GM21825 (cell line): ENCODE measurements at regions not wholly inside any gene's neighbourhood (a gene's known extent, or its start where the extent isn't known, plus 50 kb on each side); places are given as distances from the start of the nearest gene placed in this dataset.

Source experiments
- ATAC-seq: cut with Tn5 transposase; IDR thresholded peaks from one replicate; pipeline ENCODE4 v1.9.1; 2021; ENCODE audit warnings: mild to moderate bottlenecking, moderate library complexity; ENCODE audit not compliant: unreplicated experiment

DNA sequence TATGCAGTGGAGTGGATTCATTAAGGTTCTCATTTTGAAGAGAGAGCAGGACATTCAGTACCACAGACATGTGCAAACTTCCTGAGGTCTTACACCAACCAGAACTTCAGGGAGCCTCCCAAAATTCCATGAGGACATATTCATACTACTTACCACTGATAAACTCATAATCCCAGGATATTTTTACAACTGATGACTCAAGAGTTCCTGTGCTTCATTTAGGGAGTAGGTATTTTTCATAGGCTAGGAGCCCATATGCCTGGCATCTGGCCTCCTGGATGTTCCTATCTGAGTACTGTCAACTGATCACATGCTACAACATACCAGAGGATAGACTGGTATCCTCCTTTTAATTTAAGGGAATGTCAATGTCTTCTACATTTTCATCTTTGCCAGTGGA lies 578.0 kb downstream of the EFNA5 start:
- ATAC-seq = no peak

DNA sequence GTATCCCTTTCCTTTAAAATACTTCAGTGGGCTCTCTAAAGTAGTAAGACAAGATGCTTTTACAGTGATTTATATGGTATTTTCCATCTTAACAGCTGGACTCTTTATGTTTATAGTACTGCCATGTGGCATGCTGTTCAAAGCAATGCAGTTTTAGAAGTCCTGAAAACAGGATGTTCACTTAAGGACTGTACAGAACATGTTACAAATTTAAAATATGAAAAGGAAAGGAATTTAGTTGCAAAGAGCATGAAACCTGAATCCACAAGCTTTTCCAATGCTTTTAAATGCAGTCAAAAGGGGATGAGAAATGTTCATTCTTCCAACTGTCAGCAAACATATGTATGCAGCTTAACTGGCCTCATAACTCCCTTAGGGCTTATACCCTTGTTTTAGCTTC lies 580.2 kb downstream of the EFNA5 start:
- no peak for ATAC-seq

DNA sequence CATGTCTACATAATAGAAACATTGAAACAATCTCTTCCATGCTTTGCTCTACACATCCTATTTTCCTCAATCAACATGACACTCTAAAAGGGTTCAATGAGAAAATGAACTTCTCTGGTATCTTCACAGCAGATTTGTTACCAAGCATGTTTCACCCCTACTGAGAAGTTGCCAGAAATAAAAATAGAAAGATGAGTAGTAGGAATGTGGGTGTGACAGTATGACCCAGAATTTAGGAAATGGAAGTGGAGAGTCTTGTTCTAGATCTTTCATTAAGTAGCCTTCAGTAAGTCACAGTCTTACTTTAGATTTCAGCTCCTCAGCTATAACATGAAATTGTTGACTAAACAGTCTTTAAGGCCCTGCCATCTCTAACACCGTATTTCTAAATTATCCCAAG lies 581.8 kb downstream of the EFNA5 start:
- no peak for ATAC-seq

DNA sequence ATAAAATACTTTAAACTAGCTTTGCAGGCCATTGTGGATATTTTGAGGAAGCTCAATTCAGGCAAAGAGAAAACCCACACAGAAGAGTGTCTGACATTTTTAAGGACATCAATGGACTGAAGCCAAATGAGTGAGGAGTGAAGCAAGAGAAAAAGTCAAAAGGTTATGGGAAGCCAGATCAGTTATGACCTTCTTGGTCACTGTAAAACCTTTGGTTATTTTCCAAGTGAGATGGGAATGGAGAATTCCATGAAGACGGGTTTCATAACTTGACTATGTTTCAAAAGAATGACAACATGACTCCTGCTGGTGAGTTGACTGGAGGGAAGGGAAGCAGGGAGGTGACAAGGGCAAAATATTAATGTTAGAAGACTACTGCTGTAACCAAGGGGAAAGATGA lies 585.2 kb downstream of the EFNA5 start:
- ATAC-seq = no peak

DNA sequence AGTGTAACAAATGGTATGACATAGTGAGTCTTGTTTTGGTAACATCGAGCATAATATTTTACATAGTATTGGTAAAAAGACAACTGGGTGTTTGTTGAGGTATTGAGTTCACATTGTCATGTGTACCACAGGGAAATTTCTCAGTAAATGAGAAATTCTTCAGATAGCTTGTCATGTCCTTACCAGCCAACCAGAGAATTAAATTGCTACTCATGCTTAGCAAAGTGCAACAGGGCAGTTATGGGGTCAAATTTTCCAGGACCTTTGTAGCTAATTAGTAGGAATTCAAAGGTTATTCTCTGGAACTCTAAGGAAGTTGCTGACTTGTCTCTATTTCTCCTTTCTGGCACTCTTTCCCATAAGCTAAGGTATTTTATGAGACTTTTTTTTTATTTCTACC lies 595.7 kb downstream of the EFNA5 start:
- ATAC-seq = no peak

DNA sequence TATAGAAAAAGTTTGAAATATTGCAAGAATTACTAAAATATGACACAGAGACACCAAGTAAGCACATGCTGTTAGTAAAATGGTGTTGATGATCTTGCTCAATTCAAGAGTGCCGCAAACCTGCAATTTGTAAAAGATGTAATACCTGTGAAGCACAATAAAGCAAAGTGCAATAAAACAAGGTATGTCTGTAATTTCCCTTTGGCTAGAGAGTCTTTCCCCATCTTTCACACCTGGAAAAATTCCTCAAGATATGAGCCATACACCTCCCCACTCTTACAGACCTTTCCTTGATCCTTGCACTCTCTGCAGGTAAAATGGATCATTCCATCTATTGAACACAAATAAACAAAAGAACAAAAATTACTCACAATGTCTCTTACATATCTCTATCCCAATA lies 597.8 kb downstream of the EFNA5 start:
- no peak for ATAC-seq

DNA sequence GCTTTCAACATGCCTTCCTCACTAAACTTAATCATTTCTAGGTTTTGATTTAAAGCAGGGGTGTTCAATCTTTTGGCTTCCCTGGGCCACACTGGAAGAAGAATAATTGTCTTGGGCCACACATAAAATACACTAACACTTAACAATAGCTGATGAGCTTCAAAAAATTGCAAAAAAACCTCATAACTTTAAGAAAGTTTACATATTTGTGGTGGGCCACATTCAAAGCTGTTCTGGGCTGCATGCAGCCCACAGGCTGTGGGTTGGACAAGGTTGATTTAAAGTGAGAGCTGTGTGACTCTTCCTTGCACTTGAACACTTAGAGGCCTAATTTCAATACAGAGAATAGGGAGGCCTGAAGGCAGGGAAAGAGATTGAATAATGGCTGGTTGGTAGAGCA lies 598.3 kb downstream of the EFNA5 start:
- ATAC-seq = no peak

DNA sequence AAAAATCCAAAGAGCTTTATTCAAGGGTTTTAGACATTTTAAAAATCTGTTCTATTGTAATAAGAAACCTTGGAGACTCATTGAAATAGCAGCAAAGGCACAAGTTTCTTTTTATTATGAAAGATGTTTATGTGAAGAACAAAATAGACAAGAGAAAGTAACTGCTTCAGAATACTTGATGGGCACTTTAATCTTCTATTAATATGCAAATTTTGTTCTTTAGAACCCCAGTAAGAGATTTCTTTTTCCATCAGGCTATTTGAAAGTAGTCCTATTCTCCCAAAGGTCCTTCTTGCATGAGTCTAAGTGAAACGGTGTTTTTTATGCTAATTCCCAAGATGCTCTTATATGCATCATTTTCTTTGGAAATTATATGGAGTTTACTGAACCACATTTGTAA lies 602.0 kb downstream of the EFNA5 start:
- ATAC-seq = no peak

DNA sequence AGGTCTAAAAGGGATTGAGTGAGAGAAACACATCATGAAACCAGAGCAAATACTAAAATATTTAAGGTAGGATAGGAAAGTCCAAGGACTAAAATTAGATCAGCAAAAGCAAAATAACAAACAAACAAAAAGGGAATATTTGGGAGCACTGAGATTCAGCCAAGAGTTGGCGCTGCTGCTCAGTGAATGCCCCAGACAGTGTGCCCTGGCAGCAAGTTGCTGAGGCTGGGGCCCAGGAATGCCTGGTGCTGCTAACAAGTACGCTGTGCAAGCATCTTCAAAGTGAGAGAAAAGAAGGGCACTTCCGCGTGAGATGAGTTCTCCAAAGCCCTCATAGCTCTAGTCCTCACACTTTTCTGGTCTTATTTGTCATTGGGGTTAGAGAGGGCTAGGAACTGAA lies 603.3 kb downstream of the EFNA5 start:
- ATAC-seq = no peak

DNA sequence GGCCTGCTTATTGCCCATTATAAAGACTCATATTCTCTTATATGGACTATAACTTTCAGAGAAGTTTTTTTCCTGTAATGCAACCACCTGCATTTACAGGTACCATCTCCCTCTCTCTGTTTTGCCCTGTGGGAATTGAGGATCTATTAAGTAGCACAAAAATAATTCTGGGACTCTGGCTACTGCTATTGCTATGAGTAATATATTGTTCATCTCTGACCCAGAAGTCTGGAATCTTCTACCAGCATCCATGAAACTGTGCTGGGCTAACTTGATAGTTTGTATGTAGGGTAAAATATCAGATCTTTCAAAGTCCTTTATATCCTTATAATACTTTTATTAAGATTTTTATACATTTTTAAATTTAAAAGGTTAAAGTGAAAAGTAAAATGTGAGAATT lies 607.2 kb downstream of the EFNA5 start:
- no peak for ATAC-seq

DNA sequence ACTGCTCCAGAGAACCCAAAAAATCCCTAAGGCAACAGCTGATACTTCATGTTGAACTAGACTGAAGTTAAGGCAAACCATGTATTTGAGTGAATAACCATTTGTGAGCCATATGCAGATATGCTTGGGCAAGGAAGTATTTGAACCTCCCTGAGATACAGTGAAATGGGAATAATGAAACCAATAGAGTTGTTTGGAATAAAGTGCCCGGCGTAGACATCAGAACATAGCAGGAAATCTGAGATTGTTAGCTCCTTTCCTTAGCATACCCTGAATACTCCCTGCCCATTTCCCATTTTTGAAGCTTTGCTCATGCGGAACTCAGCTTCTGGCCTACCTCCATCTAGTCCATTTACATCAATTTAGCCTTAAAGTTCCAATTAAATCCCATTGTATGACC lies 611.9 kb downstream of the EFNA5 start:
- ATAC-seq = no peak

DNA sequence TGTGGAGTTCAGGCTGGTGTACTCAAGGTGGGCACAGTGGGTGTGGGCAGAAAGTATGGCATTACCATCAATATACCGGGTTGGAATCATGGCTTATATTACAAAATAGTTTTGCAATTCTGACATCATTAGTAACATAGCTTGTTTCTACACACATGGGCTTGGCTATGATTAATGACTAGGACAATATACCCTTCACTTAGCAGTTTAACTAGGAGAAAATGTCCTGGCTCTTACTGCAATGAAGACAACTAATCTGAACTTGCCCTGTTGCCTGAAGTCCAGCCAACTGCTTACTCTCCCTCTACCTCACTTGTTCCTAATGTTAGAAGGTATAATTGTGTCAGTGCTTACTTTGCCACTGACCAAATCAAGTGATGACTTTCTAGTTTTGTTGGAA lies 612.5 kb downstream of the EFNA5 start:
- no peak for ATAC-seq

DNA sequence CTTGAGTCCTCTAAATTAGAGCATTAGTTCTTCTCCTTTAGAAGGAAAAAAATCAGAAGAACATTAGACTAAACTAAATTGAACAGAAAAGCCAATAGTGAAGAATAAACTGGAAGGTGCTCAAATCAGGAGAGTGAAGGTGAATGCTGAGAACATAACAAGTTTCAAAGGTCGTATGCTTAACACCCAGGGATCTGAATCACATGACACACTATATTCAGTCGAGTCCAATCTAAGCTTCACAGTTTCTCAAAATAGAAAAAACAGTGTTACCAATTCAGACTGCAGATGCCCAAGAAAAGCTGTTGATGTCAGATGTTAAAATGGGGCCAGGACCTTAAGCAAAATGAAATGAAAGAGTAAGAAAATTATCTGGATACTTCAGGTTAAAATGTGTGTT lies 614.5 kb downstream of the EFNA5 start:
- no peak for ATAC-seq

DNA sequence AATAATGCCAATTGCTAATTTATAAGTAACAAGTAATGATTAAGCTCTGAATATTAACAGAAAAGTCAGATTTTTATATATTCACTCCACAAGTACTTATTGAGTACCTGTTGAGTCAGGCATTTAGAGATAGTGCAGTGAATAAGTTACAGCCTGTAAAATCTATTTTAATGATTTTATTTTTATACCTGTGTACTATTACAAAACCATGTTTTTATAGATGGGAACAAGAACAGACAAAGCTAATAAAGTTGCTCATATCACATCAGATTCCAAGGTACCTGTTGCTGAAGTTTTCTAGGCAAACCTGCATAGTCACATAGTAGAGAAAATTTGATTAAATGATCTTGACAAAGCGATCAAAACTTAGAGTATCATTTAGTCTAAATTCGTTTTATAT lies 623.7 kb downstream of the EFNA5 start:
- no peak for ATAC-seq

DNA sequence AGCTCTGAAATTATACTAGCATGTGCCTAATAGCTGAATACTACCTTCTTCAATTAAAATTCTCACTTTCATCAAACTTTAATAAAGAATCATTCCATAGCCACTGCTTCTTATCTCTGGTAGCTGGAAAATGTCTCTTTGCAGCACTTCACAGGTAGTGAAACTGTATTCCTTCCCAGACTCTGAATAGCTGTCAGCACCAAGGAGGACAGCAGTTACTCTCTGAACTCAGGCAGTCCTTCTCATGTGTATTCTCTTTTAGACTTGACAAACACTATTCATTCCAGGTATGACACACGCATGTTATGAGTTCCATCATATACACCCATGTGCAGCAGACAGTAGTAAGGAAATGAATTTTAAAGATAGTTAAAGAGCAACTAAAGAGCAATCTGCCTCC lies 627.1 kb downstream of the EFNA5 start:
- ATAC-seq = no peak

DNA sequence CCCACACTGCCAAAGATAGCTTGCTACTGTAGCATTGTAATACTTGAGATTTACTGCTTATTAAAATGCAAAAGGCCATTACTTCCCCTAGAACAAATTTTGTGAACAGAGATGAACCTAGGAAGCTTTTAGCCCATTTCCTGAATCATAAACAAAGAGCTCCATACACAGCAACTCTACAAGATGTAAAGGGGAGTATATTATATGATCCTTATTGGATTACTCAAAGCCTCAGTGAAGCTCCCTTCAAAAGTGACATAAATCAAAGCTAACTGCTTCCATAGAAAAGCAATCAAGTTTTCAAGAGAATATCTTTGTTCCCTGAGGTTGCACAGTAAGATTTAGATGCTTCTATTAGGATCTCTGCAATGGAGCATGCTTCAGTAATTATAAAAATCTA lies 629.8 kb downstream of the EFNA5 start:
- ATAC-seq = no peak

DNA sequence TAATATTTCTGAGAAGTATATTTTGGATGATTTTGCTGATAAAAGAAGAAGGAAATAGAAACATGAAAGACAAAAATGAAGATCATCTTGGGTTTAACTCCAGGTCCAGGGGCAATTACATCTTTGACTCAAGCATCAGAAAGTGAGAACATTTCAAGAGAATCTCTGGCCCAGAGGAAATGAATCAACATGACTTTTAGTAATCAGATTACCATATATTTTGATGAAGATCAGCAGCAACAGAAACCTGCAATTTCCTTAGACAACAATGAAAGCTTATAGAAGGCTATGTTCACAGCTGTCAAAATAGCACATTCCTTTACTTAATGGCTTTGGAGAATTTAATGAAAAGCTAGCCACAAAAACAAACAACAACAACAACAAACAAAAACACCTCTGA lies 638.1 kb downstream of the EFNA5 start:
- no peak for ATAC-seq

DNA sequence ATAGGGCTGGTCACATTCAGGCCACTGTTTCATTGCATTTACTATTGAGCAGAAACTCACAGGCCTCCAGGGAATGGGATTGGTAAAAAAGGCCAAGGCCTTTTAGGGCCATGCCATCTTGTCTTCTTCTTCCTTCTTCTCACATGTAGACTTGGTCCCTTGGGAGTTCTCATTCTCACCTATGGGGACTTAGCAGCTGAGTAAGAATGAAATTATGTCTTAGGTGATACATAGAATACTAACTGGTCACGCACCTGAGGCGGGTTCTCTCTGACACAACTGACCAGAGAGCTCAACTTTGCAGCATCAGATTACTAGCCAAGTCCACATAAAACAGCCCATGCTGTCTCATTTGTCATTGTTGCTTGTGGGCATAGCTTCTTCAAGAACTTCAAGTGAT lies 641.8 kb downstream of the EFNA5 start:
- ATAC-seq = no peak

DNA sequence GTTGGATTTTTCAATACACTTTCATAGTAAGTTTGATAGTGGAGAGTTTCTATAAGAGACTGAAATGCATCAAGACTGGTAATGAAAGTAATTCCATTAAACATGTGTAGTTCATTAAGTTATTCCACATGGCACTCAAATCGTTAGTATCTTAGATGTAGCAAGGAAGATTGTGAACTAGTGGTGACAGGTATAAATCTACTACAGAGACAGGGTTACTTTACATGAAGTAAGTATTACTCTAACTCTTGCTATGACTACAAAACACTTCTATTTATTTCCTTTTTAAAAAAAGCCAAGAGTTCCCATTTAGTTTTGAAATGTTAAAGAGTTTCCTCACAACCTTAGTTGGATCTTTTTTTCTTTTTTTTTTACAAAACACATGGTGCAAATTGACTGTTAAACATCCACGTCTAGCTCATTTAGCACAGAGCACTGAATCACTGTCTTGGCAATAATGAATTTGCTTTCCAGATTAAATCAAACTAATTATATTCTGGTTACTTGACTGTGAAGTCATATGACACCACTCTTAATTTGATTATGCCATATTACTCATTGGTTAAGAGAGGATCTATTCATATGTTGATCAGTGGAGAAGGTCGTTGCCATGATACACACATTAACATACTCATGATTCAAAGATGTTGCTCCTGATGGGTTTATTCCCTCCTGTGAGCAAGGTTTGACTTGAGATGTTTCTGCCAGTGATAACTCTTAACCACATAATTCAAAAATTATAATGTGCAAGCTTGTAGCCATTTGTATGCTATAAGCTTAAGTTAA lies 644.8 kb downstream of the EFNA5 start:
- no peak for ATAC-seq

DNA sequence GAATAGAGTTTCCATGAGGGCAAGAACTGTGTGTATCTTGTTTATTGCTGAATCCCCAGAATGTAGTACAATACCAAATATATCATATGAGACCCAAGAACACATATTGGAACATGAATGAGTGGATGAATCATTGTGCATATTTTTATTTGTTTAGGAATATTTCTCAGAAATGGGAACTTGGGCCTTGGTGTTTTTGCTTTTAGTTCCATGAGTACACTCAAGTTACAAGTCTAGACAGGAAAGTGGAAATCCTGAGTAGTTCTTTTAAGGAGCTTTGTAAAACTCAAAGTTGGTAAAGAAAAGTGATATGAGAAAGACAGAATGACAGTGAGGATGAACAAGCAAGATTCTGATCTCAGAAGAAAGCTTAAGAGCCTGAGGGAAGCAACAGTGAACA lies 647.0 kb downstream of the EFNA5 start:
- no peak for ATAC-seq

DNA sequence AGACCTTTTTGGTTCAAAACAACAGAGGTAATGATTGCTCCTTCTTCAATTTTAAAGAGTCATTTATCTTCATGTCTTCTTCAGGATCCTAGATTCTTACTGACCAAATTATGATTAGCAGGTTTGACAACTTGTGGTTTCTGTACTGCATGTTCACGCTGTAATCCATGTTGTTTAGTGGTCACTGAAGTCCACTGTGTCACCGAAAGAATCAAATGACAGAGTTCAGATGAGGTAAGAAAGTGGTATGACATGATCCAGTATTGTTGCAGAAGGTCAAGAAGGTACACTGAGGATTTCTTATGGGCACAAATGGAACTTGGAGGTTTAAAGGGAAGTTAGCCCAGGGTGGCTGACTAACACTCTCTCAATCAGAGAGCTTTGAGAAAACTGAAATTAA lies 649.2 kb downstream of the EFNA5 start:
- no peak for ATAC-seq

DNA sequence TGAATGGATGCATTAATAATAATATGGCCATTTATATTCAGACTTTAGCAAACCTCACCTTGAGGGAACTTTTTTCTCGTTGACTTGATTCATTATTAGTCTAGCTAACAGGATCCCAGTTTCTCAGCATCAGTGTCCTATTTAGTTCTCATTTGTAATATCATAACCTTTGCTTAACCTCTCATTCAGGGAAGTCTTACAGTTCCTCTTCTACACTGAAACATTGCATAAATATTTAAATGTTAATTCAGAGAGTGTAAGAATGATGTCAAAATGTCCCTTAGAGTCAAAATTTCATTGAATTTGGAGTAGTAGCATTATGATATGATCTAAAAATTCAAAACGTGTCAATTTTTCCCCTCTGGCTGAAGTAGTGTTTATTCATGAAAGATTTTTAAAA lies 650.1 kb downstream of the EFNA5 start:
- no peak for ATAC-seq

DNA sequence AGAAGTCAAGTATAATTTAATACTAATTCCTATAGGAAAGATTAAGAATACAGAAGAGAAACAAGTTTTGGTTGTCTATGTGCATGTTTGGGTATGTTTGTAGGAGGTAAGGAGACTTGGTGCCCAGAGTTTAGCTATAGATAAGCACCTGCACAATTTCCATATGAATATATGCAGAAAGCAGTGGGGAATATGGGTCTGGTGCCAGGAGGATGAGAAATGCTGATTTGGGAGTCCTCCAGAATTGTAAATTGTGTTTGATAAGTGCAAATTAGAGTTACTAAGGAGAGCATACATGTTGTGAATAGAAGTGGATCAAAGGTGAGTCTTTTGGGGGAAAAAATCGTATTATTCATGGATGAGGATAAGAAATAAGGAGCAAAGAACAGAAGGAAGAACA lies 653.1 kb downstream of the EFNA5 start:
- ATAC-seq = no peak
